Renal cortex interstitium (tissue), 11 donors: ENCODE measurements at regions not wholly inside any gene's neighbourhood (a gene's known extent, or its start where the extent isn't known, plus 50 kb on each side); places are given as distances from the start of the nearest gene placed in this dataset.
"Not testable (repeated sequence)": the region's sequence is repeated elsewhere in the genome, so short reads cannot be mapped to it uniquely, and the experiment has no call there.

Source experiments
- DNase-seq, 11 donors: peaks; one replicate each; pipeline ENCODE4 v3.0.0-alpha.2; 2013; ENCODE audit warnings: low read depth in 9 of 11, low spot score in 4 of 11; ENCODE audit errors: extremely low read depth in 1 of 11

DNA sequence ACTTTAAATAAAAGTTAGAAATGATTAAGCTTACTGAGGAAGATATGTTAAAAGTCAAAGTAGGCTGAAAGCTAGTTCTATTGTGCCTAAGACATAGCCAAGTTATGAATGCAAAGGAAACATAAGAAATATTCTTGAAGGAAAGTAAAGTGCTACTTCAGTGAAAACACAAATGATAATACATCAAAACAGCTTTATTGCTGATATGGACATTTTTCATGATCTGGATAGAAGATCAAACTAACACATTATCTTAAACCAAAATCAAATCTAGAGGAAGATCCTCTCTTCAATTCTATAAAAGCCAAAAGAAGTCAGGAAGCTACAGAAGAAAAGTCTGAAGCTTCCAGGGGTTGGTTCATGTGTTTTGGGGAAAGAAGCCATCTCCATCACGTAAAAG, 545.9 kb downstream of the COL11A1 start:
- DNase-seq = no peak

DNA sequence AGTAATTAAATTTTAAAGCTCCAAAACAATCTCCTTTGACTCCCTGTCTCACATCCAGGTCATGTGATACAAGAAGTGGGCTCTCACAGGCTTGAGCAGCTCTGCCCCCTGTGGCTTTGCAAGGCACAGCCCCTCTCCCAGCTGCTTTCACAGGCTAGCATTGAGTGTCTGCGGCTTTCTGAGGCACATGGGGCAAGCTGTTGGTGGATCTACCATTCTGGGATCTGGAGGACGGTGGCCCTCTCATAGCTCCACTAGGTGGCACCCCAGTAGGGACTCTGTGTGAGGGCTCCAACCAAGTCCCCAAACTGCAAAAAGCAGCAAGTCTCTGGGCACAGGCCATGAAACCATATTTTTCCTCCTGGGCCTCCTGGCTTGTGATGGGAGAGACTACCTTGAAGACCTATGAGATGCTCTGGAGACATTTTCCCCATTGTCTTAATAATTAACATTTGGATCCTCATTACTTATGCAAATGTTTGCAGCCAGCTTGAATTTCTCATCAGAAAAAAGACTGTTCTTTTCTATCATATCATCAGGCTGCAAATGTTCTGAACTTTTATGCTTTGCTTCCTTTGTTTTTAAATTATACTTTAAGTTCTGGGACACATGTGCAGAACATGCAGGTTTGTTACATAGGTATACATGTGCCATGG, 554.1 kb upstream of the OLFM3 start:
- no peak for DNase-seq

GRCh38 chr1:102546251-102546650, 549.5 kb upstream of the OLFM3 start:
- DNase-seq = no peak

DNA sequence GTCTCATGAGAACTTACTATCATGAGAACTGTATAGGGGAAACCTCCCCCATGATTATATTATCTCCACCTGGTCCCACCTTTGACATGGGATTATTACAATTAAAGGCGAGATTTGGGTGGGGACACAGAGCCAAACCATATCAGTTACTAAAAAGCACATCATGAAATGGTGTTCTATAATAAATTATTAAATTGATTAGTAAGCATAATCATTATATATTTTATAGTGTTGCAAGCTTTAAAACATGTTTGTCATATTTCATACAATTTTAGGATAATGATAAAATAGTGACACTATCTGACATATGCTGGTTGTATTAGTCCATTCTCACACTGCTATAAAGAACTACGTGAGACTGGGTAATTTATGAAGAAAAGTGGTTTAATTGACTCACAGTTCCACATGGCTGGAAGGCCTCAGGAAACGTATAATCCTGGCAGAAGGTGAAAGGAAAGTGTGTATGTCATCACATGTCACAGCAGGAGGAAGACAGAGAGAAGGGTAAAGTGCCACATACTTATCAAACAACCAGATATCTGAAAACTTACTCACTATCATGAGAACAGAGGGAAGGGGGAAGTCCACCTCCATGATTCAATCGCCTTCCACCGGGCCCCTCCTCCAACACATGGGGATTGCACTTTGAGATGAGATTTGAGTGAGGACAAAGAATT, 539.2 kb upstream of the OLFM3 start:
- DNase-seq = no peak

- no peak for DNase-seq
Measured at GRCh38 chr1:102531036-102531435, 534.3 kb upstream of the OLFM3 start.

DNA sequence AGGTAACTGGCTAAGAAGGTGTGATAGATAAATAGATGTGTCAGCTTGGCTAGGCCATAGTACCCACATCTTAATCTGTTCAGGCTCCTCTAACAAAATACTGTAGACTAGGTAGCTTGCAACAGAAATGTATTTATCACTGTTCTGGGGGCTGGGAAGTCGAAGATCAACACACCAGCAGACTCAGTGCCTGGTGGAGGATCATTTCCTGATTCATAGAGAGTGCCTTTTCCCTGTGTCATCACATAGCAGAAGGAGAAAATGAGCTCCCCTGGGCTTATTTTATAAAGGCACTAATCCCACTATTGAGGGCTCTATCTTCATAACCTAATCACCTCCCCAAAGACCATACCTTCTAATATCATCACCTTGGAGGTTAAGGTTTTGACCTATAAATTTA, 532.7 kb upstream of the OLFM3 start:
- no peak for DNase-seq

DNA sequence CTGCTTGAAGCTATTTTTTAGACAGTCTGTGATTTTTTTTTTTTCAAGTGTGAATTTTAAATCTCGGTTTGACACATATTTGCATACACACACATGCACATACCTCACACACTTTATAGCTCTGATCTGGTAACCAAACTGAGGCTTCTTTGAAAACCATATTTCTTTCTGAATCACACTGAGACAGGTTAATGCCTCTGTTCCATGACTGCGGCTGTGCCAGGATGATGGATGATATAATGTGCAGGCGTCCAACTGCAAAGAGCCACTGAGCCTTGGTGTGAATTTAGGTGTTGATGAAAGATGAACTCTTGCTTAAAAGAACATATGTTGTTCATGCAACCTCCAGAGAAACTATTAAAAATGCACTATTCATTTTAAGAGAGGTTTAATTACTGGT, 504.0 kb upstream of the OLFM3 start:
- peak in 2 of 11 donors; percentile 1 to 7 for DNase-seq

- DNase-seq = no peak
Measured at GRCh38 chr1:102498929-102499328, 502.2 kb upstream of the OLFM3 start.

DNA sequence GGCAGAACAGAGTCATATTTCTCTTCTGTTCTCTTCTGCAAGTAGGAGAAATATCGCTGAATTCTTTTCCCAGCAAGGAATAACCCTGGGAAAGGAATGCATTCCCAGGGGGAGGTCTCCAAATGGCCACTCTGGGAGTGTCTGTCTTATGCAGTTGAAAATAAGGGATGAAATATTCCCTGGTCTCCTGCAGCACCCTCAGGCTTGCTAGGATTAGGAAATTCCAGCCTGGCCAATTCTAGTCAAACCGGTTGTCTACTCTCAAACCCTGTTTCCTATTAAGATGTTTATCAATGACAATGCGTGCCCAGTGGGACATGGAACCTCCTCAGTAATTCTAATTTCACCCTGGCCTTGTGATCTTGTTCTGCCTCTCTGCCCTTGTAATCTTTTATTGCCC, 501.1 kb upstream of the OLFM3 start:
- not testable (repeated sequence) for DNase-seq

DNA sequence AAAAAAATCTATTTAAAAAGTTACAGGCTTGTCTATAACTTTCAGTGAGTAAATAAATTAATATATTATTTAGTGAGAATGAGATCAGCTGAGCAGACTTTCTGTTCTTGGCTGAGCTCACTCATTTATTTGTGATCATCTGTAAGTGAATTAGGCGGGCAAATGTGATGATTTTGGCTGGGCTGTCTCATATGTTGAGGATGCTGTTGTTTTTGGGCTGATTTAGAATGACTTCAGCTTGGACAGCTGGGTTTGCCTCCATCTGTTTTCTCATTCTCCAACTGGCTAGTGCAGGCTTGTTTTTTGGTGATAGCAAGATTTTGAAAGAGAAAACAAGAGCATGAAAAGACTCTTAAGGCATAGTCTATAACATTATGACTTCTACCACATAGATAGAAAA, 475.8 kb upstream of the OLFM3 start:
- no peak for DNase-seq

- DNase-seq = no peak
Measured at GRCh38 chr1:102470767-102471166, 474.0 kb upstream of the OLFM3 start.

DNA sequence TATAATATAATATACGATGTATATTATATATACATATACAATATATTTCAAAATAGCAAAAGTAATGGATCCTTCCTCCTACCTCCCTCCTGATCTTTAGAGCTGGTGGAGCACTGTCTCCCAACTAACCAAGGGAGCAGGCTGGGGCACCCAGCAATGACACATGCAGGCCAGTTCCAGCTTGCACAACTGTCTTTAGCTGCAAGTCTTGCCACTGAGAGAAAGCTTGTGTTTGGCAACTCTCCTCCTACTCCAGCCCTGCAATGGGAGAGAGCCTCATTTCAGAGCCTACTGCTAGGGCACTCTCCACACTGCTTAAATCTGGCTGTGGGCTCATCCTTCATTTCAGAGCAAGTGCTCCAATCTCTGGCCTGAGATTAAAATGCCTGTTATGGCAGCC, 469.8 kb upstream of the OLFM3 start:
- DNase-seq = no peak

DNA sequence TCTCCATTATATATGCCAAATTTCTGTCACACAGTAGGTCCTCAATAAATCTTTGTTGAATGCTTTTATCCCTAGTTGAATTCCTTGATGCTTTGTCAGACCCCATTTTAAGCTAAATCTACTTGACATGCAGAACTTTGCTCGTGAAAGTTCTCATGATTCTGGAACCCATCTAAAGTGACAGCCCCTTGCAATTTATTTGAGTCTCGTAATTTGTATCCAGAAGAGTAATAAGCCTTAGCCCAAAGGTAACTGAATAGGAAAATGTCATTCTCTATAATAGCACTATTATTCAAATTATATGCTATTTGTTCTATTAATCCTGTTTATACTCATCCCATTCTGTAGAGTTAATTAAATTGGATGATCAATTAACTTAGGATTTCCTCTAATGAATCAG, 466.6 kb upstream of the OLFM3 start:
- no peak for DNase-seq

GRCh38 chr1:102442317-102442716, 445.6 kb upstream of the OLFM3 start:
- DNase-seq = not testable (repeated sequence)

DNA sequence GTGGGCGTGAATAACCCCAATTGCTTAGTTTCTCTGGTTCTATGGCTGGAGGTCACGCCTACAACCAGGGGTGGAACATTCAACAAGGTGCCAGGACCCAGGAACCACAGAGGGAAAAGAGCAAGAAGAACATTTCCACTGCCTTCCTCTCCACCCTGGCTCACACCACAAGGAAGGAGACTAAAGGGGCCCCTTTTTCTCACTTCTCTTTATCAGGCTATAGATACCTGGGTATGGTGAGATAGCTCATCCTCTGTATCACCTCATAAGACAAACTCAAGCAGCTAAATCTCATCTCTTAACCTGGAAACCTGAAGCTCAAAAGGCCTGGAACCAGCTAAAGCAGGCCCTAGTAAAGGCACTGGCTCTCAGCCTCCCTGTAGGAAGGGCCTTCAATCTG, 438.8 kb upstream of the OLFM3 start:
- no peak for DNase-seq

GRCh38 chr1:102434421-102434820, 437.7 kb upstream of the OLFM3 start:
- peak in 1 of 11 donors; percentile 2 for DNase-seq

DNA sequence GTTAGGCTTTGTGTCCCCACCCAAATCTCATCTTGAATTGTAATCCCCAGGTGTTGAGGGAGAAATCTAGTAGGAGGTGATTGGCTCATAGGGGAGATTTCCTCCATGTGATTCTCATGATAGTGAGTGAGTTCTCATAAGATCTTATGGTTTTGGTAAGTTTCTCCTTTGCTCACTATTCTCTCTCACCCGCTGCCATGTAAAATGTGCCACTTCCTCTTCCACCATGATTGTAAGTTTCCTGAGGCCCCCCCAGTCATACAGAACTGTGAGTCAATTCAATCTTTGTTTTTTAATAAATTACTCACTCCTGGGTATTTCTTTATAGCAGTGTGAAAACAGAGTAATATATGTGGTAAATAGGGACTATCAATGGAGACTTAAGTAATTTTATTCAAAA, 434.5 kb upstream of the OLFM3 start:
- DNase-seq = no peak

DNA sequence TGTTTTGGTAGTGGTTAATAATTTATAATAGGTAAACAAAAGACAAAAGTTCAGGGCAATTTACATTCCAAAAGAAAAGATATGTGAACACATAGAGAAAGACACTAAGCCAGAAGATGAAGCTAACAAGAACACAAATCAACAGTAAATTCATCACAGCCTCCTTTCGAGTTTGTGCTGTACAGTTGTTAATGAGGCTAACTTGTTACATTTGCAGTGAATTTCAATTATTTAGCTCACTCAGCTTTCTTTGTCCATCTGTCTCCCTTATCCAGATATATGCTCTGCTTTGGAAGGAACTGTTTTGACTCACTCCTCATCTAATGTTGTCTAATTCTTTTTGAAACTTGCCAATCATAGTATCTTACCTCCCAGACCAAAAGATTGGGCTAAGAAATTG, 423.3 kb upstream of the OLFM3 start:
- DNase-seq = no peak
